ENCODE measurements at regions not wholly inside any gene's neighbourhood (a gene's known extent, or its start where the extent isn't known, plus 50 kb on each side); places are given as distances from the start of the nearest gene placed in this dataset.

- no peak for TF ChIP-seq CTCF (IDR thresholded peaks at IDR 0.05; ENCODE audit: borderline replicate concordance, insufficient read depth, low read depth, low read length)
- no peak overlapping the region for H3K4me3 ChIP-seq (ENCODE audit: low read depth, low read length)
Measured at GRCh38 chr12:118908811-118909210, 72.5 kb upstream of the SRRM4 start.

GRCh38 chr12:118912697-118913270 lies 68.6 kb upstream of the SRRM4 start:
- H3K4me3 ChIP-seq (ENCODE audit: low read depth, low read length): no peak overlapping the region
- no peak for TF ChIP-seq CTCF (IDR thresholded peaks at IDR 0.05; ENCODE audit: borderline replicate concordance, insufficient read depth, low read depth, low read length)

GRCh38 chr12:118921761-118922160 lies 59.6 kb upstream of the SRRM4 start:
- no peak for TF ChIP-seq CTCF (IDR thresholded peaks at IDR 0.05; ENCODE audit: borderline replicate concordance, insufficient read depth, low read depth, low read length)
- H3K4me3 ChIP-seq (ENCODE audit: low read depth, low read length): no peak overlapping the region

GRCh38 chr12:118922405-118922804 lies 58.9 kb upstream of the SRRM4 start:
- TF ChIP-seq CTCF (IDR thresholded peaks at IDR 0.05; ENCODE audit: borderline replicate concordance, insufficient read depth, low read depth, low read length): no peak
- no peak overlapping the region for H3K4me3 ChIP-seq (ENCODE audit: low read depth, low read length)

GRCh38 chr12:118925407-118925806 lies 55.9 kb upstream of the SRRM4 start:
- no peak for TF ChIP-seq CTCF (IDR thresholded peaks at IDR 0.05; ENCODE audit: borderline replicate concordance, insufficient read depth, low read depth, low read length)
- no peak overlapping the region for H3K4me3 ChIP-seq (ENCODE audit: low read depth, low read length)

- no peak for TF ChIP-seq CTCF (IDR thresholded peaks at IDR 0.05; ENCODE audit: borderline replicate concordance, insufficient read depth, low read depth, low read length)
- H3K4me3 ChIP-seq (ENCODE audit: low read depth, low read length): no peak overlapping the region
Measured at GRCh38 chr12:118925826-118926225, 55.5 kb upstream of the SRRM4 start.
